Endothelial cell of umbilical vein (primary cell): ENCODE measurements at regions not wholly inside any gene's neighbourhood (a gene's known extent, or its start where the extent isn't known, plus 50 kb on each side); places are given as distances from the start of the nearest gene placed in this dataset.

Experiments used
- BruUV-seq: library from RNA; stranded (reverse); fragments of 400-500 nt; replicated peaks from 2 replicates; lab custom pipeline; 2021; lab: Mats Ljungman, UMichigan
- CTCF ChIA-PET: fragments of 300-600, 350-600 bp; sonication (Branson Sonifier 250); formaldehyde crosslinking; loops from one replicate; lab custom pipeline; 2021; ENCODE audit warnings: antibody characterized with exemption, inconsistent platforms; lab: Charles Lee
- POLR2A ChIA-PET: fragments of 300-600, 350-600 bp; sonication (Branson Sonifier 250); formaldehyde crosslinking; loops from one replicate; lab custom pipeline; 2021; ENCODE audit warnings: antibody characterized with exemption, inconsistent platforms; lab: Charles Lee
- DNase-seq: peaks from one replicate; pipeline ENCODE4 v3.0.0-alpha.2; 2011; ENCODE audit warnings: low read depth, low spot score
- FAIRE-seq: peaks from 2 replicates; lab custom pipeline; 2011; peaks lifted over from hg19 to GRCh38; lab: Jason Lieb, UNC
- H2AFZ ChIP-seq: 2 replicates; pipeline ENCODE4 v1.6.0; 2012; ENCODE audit warnings: low read depth, low read length, control low read depth, inconsistent platforms
- H3K27ac ChIP-seq: 2 replicates; pipeline ENCODE4 v1.5.1; 2011; ENCODE audit warnings: low read depth, mild to moderate bottlenecking, control low read depth, low read length, moderate library complexity; ENCODE audit not compliant: insufficient read depth
- H3K27me3 ChIP-seq, 2 experiments: 2 replicates each; pipeline versions ENCODE4 v1.6.0 to v1.6.1; 2011; ENCODE audit warnings: low read length in 2 of 2, mixed read lengths in 1 of 2; ENCODE audit not compliant: control insufficient read depth in 2 of 2, insufficient read depth in 2 of 2
- H3K36me3 ChIP-seq, 2 experiments: 2 replicates in 1 of 2; 3 replicates in 1 of 2; pipeline ENCODE4 v1.5.1; 2011; ENCODE audit warnings: low read length in 2 of 2, mild to moderate bottlenecking in 1 of 2, moderate library complexity in 1 of 2; ENCODE audit not compliant: control insufficient read depth in 2 of 2, insufficient read depth in 2 of 2; ENCODE audit errors: extremely low read depth in 1 of 2
- H3K4me1 ChIP-seq: 3 replicates; pipeline ENCODE4 v1.5.1; 2011; ENCODE audit warnings: mild to moderate bottlenecking, low read length; ENCODE audit not compliant: control insufficient read depth, insufficient read depth; ENCODE audit errors: extremely low read depth
- H3K4me2 ChIP-seq: 2 replicates; pipeline ENCODE4 v1.6.1; 2011; ENCODE audit warnings: low read length, control low read depth, mixed read lengths; ENCODE audit not compliant: insufficient read depth
- H3K4me3 ChIP-seq, 3 experiments: fragments of 200-600 bp in 1 of 3; sonication (generic), shearing (Covaris generic) in 1 of 3; replicated peaks in 1 of 3; 2 replicates each; pipeline ENCODE4 v1.5.1; 2011 to 2016; ENCODE audit warnings: control low read depth in 3 of 3, low read length in 3 of 3, mild to moderate bottlenecking in 2 of 3, inconsistent platforms in 1 of 3, low read depth in 1 of 3, moderate library complexity in 1 of 3; ENCODE audit not compliant: insufficient read depth in 1 of 3
- H3K79me2 ChIP-seq: 2 replicates; pipeline ENCODE4 v1.6.0; 2012; ENCODE audit warnings: low read length, inconsistent platforms; ENCODE audit not compliant: control insufficient read depth, insufficient read depth
- H3K9ac ChIP-seq: replicated peaks from 2 replicates; pipeline ENCODE3; 2011; ENCODE audit warnings: low read length, control low read depth; ENCODE audit not compliant: insufficient read depth; ENCODE audit errors: extremely low read depth
- H3K9me1 ChIP-seq: replicated peaks from 3 replicates; pipeline ENCODE4 v1.6.0; 2011; ENCODE audit warnings: mild to moderate bottlenecking, low read length; ENCODE audit not compliant: control insufficient read depth, insufficient read depth; ENCODE audit errors: extremely low read depth
- H3K9me3 ChIP-seq: replicated peaks from 2 replicates; pipeline ENCODE4 v1.5.1; 2012; ENCODE audit warnings: low read length, inconsistent platforms; ENCODE audit not compliant: control insufficient read depth, insufficient read depth
- H4K20me1 ChIP-seq: replicated peaks from 2 replicates; pipeline ENCODE3; 2011; ENCODE audit warnings: mild to moderate bottlenecking, low read length; ENCODE audit not compliant: control insufficient read depth, insufficient read depth; ENCODE audit errors: extremely low read depth
- CTCF ChIP-seq, 2 donors: IDR thresholded peaks; 1 replicate in 1 of 2; 2 replicates in 1 of 2; pipeline ENCODE4 v1.5.1; 2011; ENCODE audit warnings: low read length in 2 of 2, mild to moderate bottlenecking in 2 of 2, moderate library complexity in 2 of 2, control low read depth in 1 of 2, inconsistent platforms in 1 of 2, low read depth in 1 of 2; ENCODE audit not compliant: insufficient read depth in 1 of 2; ENCODE audit errors: extremely low read depth in 1 of 2
- EZH2 ChIP-seq: IDR thresholded peaks from 2 replicates; pipeline ENCODE4 v1.6.1; 2012; ENCODE audit warnings: borderline replicate concordance, low read depth, mild to moderate bottlenecking, moderate library complexity, low read length, inconsistent platforms; ENCODE audit not compliant: severe bottlenecking
- FOS ChIP-seq: IDR thresholded peaks from 2 replicates; pipeline ENCODE4 v1.6.1; 2011; ENCODE audit warnings: mild to moderate bottlenecking, low read length, moderate library complexity, borderline replicate concordance; ENCODE audit not compliant: insufficient read depth
- GATA2 ChIP-seq: IDR thresholded peaks from 2 replicates; pipeline ENCODE4 v1.7.0; 2011; ENCODE audit warnings: low read depth, mild to moderate bottlenecking, moderate library complexity, mixed read lengths, low read length; ENCODE audit not compliant: insufficient read length, insufficient read depth
- JUN ChIP-seq: IDR thresholded peaks from 2 replicates; pipeline ENCODE4 v1.6.1; 2011; ENCODE audit warnings: borderline replicate concordance, low read depth; ENCODE audit not compliant: insufficient read length, insufficient read depth
- MYC ChIP-seq: IDR thresholded peaks from one replicate; pipeline ENCODE4 v1.6.1; 2011; ENCODE audit warnings: mild to moderate bottlenecking, low read depth, low read length
- POLR2A ChIP-seq: IDR thresholded peaks from 2 replicates; pipeline ENCODE4 v1.6.1; 2012; ENCODE audit warnings: low read depth, mild to moderate bottlenecking, control low read depth, low read length
- POLR2AphosphoS5 ChIP-seq: IDR thresholded peaks from 2 replicates; pipeline ENCODE4 v1.6.1; 2012; ENCODE audit warnings: low read depth, mild to moderate bottlenecking, control low read depth, low read length, moderate library complexity; ENCODE audit not compliant: insufficient read depth
- dilution Hi-C: fragments of 300-500 bp; cut with MboI; formaldehyde crosslinking; loops from one replicate; pipeline ENCODE4 v1.15.0; 2019; ENCODE audit warnings: low sequenced_read_pairs; ENCODE audit not compliant: extremely low pct_ligation_motif_present
- intact Hi-C: fragments of 100-400 bp; cut with micrococcal nuclease; formaldehyde crosslinking; loops from one replicate; pipeline ENCODE4 v1.10.0; 2022
- TF ChIP-seq, protein P1 (sequence below): IDR thresholded peaks from 2 replicates; pipeline ENCODE4 v1.6.1; 2011; ENCODE audit not compliant: insufficient read depth, insufficient read length

DNA sequence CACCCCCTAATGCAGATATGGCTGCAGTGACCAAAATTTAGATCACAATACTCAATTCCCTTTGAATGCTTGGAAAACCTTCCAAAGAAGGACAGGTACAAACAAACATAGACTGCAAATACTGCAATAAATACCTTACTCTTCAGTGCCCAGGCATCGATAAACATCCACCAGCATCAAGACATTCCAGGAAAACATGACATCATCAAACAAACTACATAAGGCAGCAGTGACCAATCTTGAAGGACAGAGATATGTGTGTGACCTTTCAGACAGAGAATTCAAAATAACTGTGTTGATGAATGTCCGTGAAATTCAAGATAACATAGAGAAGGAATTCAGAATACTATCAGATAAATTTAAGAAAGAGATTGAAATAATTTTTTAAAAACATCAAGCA is 488.6 kb downstream of the TLR4 start:
- POLR2A ChIA-PET, result no interaction called here
- no peak for DNase-seq
- Histone ChIP-seq H3K4me2 (no peak overlapping the region), H3K4me1 (no peaks in the 10 kb centered on the region), H3K9me3 (peaks cover 2% of the 10 kb centered on the region), H2AFZ (no peak overlapping the region), H3K36me3 (no peaks in the 10 kb centered on the region), H4K20me1 (no peaks in the 10 kb centered on the region), H3K9me1 (no peaks in the 10 kb centered on the region), H3K27ac (no peak overlapping the region), H3K79me2 (no peaks in the 10 kb centered on the region), H3K4me3 (no peak overlapping the region), H3K9ac (no peak overlapping the region), H3K27me3 (no peaks in the 10 kb centered on the region)
- TF ChIP-seq JUN (no peak), CTCF (IDR thresholded peaks at IDR 0.05; ENCODE audit: extremely low read depth in 1 of 2, insufficient read depth in 1 of 2, low read depth in 1 of 2, low read length in 2 of 2) (no peak), GATA2 (no peak), FOS (no peak), POLR2AphosphoS5 (no peak), MYC (no peak), POLR2A (no peak), EZH2 (no peak)
- TF ChIP-seq, protein P1, sequence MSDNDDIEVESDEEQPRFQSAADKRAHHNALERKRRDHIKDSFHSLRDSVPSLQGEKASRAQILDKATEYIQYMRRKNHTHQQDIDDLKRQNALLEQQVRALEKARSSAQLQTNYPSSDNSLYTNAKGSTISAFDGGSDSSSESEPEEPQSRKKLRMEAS, result no peak
- intact Hi-C loops (no loop called here), dilution Hi-C loops (no loop called here)
- no peak for FAIRE-seq
- BruUV-seq, result no TSS peak
- CTCF ChIA-PET, result no interaction called here
